Progenitor cell of endocrine pancreas (in vitro differentiated cells): ENCODE measurements at regions not wholly inside any gene's neighbourhood (a gene's known extent, or its start where the extent isn't known, plus 50 kb on each side); places are given as distances from the start of the nearest gene placed in this dataset.

ENCODE experiments used
- DNase-seq: peaks from one replicate; pipeline ENCODE4 v3.0.0; 2021; ENCODE audit warnings: low spot score; ENCODE audit not compliant: unreplicated experiment
- H3K27ac Mint-ChIP-seq: 2 replicates; pipeline ENCODE4 v1.8.0; 2021; ENCODE audit warnings: mild to moderate bottlenecking, moderate library complexity, mixed read lengths
- H3K27me3 Mint-ChIP-seq: 2 replicates; pipeline ENCODE4 v1.8.0; 2021; ENCODE audit warnings: mixed read lengths
- H3K36me3 Mint-ChIP-seq: 2 replicates; pipeline ENCODE4 v1.8.0; 2022; ENCODE audit warnings: mixed read lengths; ENCODE audit not compliant: insufficient read depth
- H3K4me1 Mint-ChIP-seq: 2 replicates; pipeline ENCODE4 v1.8.0; 2021; ENCODE audit warnings: low read depth, mixed read lengths
- H3K4me3 Mint-ChIP-seq: 2 replicates; pipeline ENCODE4 v1.8.0; 2021; ENCODE audit warnings: low read depth, mild to moderate bottlenecking, moderate library complexity, mixed read lengths
- H3K9me3 Mint-ChIP-seq: 2 replicates; pipeline ENCODE4 v1.8.0; 2021; ENCODE audit warnings: low read depth, mixed read lengths
- TF ChIP-seq, protein P1 (sequence below): fragments of 200-600 bp; sonication (generic); IDR thresholded peaks from one replicate; pipeline ENCODE4 v1.5.0; 2021; ENCODE audit warnings: antibody characterized with exemption, mild to moderate bottlenecking; ENCODE audit not compliant: unreplicated experiment

- Mint-ChIP-seq H3K4me1 (no peaks in the 10 kb centered on the region), H3K36me3 (no peaks in the 10 kb centered on the region), H3K9me3 (no peaks in the 10 kb centered on the region), H3K27ac (no peak overlapping the region), H3K27me3 (peaks cover 10% of the 10 kb centered on the region), H3K4me3 (no peak overlapping the region)
- DNase-seq: no peak
- TF ChIP-seq, protein P1, sequence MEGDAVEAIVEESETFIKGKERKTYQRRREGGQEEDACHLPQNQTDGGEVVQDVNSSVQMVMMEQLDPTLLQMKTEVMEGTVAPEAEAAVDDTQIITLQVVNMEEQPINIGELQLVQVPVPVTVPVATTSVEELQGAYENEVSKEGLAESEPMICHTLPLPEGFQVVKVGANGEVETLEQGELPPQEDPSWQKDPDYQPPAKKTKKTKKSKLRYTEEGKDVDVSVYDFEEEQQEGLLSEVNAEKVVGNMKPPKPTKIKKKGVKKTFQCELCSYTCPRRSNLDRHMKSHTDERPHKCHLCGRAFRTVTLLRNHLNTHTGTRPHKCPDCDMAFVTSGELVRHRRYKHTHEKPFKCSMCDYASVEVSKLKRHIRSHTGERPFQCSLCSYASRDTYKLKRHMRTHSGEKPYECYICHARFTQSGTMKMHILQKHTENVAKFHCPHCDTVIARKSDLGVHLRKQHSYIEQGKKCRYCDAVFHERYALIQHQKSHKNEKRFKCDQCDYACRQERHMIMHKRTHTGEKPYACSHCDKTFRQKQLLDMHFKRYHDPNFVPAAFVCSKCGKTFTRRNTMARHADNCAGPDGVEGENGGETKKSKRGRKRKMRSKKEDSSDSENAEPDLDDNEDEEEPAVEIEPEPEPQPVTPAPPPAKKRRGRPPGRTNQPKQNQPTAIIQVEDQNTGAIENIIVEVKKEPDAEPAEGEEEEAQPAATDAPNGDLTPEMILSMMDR: no peak
Observed at GRCh38 chr13:97843189-97843588, 110.3 kb upstream of the IPO5 start.

DNA sequence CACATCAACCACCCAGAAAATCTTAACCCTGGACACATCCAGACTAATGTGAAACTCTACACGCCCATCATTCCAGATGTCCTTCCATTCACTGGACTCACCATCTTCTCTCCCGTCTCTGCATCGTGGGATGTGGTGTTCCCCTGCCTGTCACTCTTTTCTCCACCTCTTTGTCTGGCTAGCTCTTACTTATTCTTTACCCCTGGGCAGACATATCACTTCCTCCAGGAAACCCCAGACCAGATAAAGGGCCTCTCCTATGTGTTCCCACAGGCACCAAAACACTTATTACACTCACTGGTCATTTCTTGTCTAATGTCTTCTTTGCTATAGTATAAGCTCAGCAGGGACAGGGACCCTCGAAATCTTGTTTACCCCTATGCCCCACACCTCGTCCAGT lies 109.3 kb upstream of the IPO5 start:
- Mint-ChIP-seq H3K36me3 (no peaks in the 10 kb centered on the region), H3K27me3 (peaks cover 10% of the 10 kb centered on the region)
- TF ChIP-seq, protein P1: no peak

GRCh38 chr13:97848886-97849285 lies 104.6 kb upstream of the IPO5 start:
- Mint-ChIP-seq H3K4me1 (no peaks in the 10 kb centered on the region), H3K9me3 (no peaks in the 10 kb centered on the region), H3K27me3 (peaks cover 7% of the 10 kb centered on the region), H3K27ac (no peak overlapping the region), H3K4me3 (no peak overlapping the region), H3K36me3 (no peaks in the 10 kb centered on the region)
- DNase-seq: no peak
- TF ChIP-seq, protein P1: no peak

More for the DNA sequence above, 109.3 kb upstream of the IPO5 start:
- no peaks in the 10 kb centered on the region for H3K9me3 Mint-ChIP-seq
- H3K4me1 Mint-ChIP-seq: no peaks in the 10 kb centered on the region
- no peak for DNase-seq
- no peak overlapping the region for H3K4me3 Mint-ChIP-seq
- no peak overlapping the region for H3K27ac Mint-ChIP-seq

DNA sequence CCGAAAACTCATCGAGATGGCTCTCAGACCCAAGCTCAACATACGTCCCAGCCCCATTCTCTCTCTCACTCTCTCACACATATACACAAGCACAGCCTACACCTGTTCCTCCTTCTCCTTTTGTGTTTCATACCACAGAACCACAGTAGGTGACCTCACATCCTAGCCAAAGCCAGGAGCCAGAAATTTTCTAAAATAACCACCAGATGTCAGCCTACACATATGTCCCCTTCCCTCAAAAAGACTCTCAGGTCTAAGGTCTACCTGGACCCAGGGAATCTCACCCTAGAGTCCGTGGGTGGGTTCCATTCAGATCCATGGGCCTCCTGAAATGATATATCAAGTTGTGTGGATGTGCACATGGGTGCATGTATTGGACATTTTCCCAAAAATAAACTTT lies 104.2 kb upstream of the IPO5 start:
- no peaks in the 10 kb centered on the region for H3K4me1 Mint-ChIP-seq
- H3K27me3 Mint-ChIP-seq: peaks cover 7% of the 10 kb centered on the region
- no peaks in the 10 kb centered on the region for H3K9me3 Mint-ChIP-seq
- H3K27ac Mint-ChIP-seq: no peak overlapping the region
- TF ChIP-seq, protein P1: peak; percentile 55
- no peak for DNase-seq
- H3K36me3 Mint-ChIP-seq: no peaks in the 10 kb centered on the region
- no peak overlapping the region for H3K4me3 Mint-ChIP-seq

GRCh38 chr13:97851269-97851668 lies 102.2 kb upstream of the IPO5 start:
- Mint-ChIP-seq H3K36me3 (no peaks in the 10 kb centered on the region), H3K9me3 (no peaks in the 10 kb centered on the region), H3K27me3 (peaks cover 7% of the 10 kb centered on the region), H3K27ac (no peak overlapping the region), H3K4me3 (no peak overlapping the region), H3K4me1 (peaks cover 3% of the 10 kb centered on the region)
- no peak for DNase-seq
- TF ChIP-seq, protein P1: no peak
